KBM-7 (cell line): ENCODE measurements at regions not wholly inside any gene's neighbourhood (a gene's known extent, or its start where the extent isn't known, plus 50 kb on each side); places are given as distances from the start of the nearest gene placed in this dataset.

Experiments
- DNase-seq: peaks from one replicate; pipeline ENCODE4 v3.0.0-alpha.2; 2015
- in situ Hi-C: fragments of 300-500 bp; cut with MboI; formaldehyde crosslinking; loops from 2 replicates; pipeline ENCODE4 v1.14.3; 2020; ENCODE audit warnings: low sequenced_read_pairs, low pct_unique_long_range_greater_than_20kb, mixed read lengths

DNA sequence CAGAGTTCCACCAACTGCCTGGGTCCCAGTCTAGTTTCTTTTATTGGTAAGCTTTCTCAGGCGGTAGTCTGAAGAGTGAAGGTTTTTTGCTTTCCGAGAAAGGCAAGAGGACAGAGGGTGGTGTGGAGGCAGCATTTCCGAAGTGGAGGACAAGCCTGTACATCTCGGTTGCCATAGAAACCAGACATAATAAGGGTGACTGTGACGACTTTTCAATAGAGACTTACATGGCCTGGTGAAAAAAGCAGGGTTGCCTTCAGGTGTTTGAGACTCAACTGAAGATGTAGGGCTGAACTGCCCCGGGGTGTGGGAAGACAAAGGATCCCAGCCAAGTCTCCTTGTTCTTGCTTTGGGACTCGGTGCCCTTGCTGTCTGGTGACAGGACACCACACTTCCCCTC, 53.6 kb upstream of the RAB40AL start:
- DNase-seq: no peak
- in situ Hi-C loops: loop anchor here (25.0 kb wide), 1 partner anchor 746 kb away; the partner anchor contains the start of genes TCEAL2 and TCEAL6
